ENCODE measurements at regions not wholly inside any gene's neighbourhood (a gene's known extent, or its start where the extent isn't known, plus 50 kb on each side); places are given as distances from the start of the nearest gene placed in this dataset.

DNA sequence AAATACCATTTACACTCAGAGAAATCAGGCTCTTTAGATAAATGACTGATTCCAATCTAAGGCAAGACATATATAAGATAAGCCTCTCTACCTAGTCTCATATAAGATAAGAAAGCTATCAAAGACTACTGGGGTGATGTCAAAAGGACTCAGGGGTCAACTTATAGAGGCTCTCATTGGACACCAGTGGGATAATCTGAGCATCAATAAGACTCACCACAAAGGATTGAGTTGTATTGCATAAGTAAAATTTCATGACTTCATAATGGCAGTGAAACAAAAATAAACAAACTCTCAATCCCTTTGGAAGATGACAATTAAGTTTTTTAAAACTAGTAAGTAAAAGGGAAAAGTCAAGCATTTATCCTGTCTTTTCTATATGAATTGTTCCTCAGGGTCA lies 317.8 kb downstream of the SHQ1 start:
- TF ChIP-seq POLR2A (IDR thresholded peaks at IDR 0.05; ENCODE audit: extremely low read depth, insufficient read length) = no peak
- TF ChIP-seq, protein P1, sequence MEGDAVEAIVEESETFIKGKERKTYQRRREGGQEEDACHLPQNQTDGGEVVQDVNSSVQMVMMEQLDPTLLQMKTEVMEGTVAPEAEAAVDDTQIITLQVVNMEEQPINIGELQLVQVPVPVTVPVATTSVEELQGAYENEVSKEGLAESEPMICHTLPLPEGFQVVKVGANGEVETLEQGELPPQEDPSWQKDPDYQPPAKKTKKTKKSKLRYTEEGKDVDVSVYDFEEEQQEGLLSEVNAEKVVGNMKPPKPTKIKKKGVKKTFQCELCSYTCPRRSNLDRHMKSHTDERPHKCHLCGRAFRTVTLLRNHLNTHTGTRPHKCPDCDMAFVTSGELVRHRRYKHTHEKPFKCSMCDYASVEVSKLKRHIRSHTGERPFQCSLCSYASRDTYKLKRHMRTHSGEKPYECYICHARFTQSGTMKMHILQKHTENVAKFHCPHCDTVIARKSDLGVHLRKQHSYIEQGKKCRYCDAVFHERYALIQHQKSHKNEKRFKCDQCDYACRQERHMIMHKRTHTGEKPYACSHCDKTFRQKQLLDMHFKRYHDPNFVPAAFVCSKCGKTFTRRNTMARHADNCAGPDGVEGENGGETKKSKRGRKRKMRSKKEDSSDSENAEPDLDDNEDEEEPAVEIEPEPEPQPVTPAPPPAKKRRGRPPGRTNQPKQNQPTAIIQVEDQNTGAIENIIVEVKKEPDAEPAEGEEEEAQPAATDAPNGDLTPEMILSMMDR (IDR thresholded peaks at IDR 0.05; ENCODE audit: low read depth, low read length) = no peak
- no peak for TF ChIP-seq MYC (IDR thresholded peaks at IDR 0.05; ENCODE audit: low read depth, low read length)
- TF ChIP-seq, protein P2, sequence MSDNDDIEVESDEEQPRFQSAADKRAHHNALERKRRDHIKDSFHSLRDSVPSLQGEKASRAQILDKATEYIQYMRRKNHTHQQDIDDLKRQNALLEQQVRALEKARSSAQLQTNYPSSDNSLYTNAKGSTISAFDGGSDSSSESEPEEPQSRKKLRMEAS (IDR thresholded peaks at IDR 0.05; ENCODE audit: low read depth, low read length) = no peak
